ENCODE measurements at regions not wholly inside any gene's neighbourhood (a gene's known extent, or its start where the extent isn't known, plus 50 kb on each side); places are given as distances from the start of the nearest gene placed in this dataset.

DNA sequence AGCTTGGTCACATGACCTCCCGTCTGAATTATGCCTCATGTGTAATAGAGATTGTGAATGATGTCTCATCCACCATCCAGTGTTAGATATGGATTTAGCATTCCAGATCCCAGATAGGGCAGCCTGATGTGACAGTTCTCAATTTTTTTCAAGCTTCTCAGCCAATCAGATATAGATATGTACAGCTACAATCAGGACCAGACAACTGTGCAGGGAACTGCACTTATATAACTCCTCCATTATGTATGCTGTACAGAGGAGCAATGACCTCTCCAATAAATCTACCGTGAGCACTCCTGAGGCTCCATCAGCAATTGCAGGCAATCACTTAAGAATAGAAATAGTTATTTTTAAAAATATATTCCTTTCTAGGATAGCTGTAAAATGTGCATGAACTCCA, 722.8 kb upstream of the SOX9 start:
- H3K4me1 ChIP-seq (ENCODE audit: insufficient read depth), result no peaks in the 10 kb centered on the region
- 42% methylated on average over 2 of the region's 2 CpGs for WGBS
- no peak for DNase-seq (ENCODE audit: extremely low spot score)
- no peak overlapping the region for H3K4me3 ChIP-seq (ENCODE audit: low read depth, low read length)
- no peaks in the 10 kb centered on the region for H3K36me3 ChIP-seq (ENCODE audit: insufficient read depth)
- H3K27ac ChIP-seq (ENCODE audit: low read depth), result no peak overlapping the region

- WGBS, result 13% methylated on average over 4 of the region's 4 CpGs
- H3K4me3 ChIP-seq (ENCODE audit: low read depth, low read length), result no peak overlapping the region
- no peaks in the 10 kb centered on the region for H3K36me3 ChIP-seq (ENCODE audit: insufficient read depth)
- no peak for DNase-seq (ENCODE audit: extremely low spot score)
- H3K27ac ChIP-seq (ENCODE audit: low read depth), result no peak overlapping the region
- H3K4me1 ChIP-seq (ENCODE audit: insufficient read depth), result no peaks in the 10 kb centered on the region
These were observed 722.0 kb upstream of the SOX9 start for GRCh38 chr17:71398800-71399219.

DNA sequence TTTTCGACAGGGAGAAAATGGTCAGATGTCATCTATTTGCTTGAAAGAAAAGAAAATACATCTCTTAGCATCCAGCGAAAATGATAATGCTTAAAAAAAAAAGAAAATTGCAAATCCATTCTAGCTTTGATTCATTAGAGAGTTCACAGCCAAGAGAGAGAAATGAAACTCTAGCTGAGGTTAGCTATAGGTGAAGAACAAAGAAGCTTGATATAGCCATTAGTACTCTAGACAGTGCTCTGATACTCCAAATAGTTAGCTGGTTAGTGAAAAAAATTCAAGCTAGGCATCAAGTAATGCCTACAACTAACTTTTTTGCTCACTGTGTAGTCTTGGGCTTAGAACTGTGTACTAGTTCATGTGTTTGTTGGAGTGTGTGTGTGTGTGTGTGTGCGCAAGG, 721.6 kb upstream of the SOX9 start:
- DNase-seq (ENCODE audit: extremely low spot score), result no peak
- H3K4me3 ChIP-seq (ENCODE audit: low read depth, low read length), result no peak overlapping the region
- H3K4me1 ChIP-seq (ENCODE audit: insufficient read depth), result no peaks in the 10 kb centered on the region
- WGBS, result 16% methylated on average over 3 of the region's 3 CpGs
- no peaks in the 10 kb centered on the region for H3K36me3 ChIP-seq (ENCODE audit: insufficient read depth)
- no peak overlapping the region for H3K27ac ChIP-seq (ENCODE audit: low read depth)

GRCh38 chr17:71399649-71400048, 721.2 kb upstream of the SOX9 start:
- Histone ChIP-seq H3K36me3 (ENCODE audit: insufficient read depth) (no peaks in the 10 kb centered on the region), H3K4me3 (ENCODE audit: low read depth, low read length) (no peak overlapping the region), H3K27ac (ENCODE audit: low read depth) (no peak overlapping the region), H3K4me1 (ENCODE audit: insufficient read depth) (no peaks in the 10 kb centered on the region)
- WGBS, result 37% methylated on average over 1 of the region's 1 CpG
- no peak for DNase-seq (ENCODE audit: extremely low spot score)

DNA sequence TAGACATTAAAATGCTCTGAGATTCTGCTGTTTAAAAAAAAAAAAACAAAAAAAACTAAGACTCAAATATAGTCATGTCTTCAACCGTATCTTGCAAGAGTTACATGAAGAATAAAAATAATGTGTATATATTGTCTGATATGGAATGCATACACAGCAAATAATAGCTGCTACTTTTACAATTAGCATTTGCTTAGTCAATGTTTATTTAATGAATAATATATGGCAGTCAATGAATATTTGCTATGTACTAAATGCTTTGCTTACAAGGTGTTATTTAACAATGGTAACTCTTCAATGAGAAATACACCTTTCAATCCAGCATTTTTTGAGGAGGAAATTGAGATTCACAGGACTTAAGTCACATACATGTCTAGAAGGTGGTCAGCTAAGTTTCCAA, 718.8 kb upstream of the SOX9 start:
- Histone ChIP-seq H3K36me3 (ENCODE audit: insufficient read depth) (no peaks in the 10 kb centered on the region), H3K4me1 (ENCODE audit: insufficient read depth) (no peaks in the 10 kb centered on the region), H3K4me3 (ENCODE audit: low read depth, low read length) (no peak overlapping the region), H3K27ac (ENCODE audit: low read depth) (no peak overlapping the region)
- WGBS, result 91% methylated on average over 1 of the region's 1 CpG
- DNase-seq (ENCODE audit: extremely low spot score), result no peak

- Histone ChIP-seq H3K4me3 (ENCODE audit: low read depth, low read length) (no peak overlapping the region), H3K27ac (ENCODE audit: low read depth) (no peak overlapping the region), H3K4me1 (ENCODE audit: insufficient read depth) (no peaks in the 10 kb centered on the region), H3K36me3 (ENCODE audit: insufficient read depth) (no peaks in the 10 kb centered on the region)
- DNase-seq (ENCODE audit: extremely low spot score), result no peak
- 35% methylated on average over 3 of the region's 3 CpGs for WGBS
These were observed 718.1 kb upstream of the SOX9 start for GRCh38 chr17:71402661-71403141.

DNA sequence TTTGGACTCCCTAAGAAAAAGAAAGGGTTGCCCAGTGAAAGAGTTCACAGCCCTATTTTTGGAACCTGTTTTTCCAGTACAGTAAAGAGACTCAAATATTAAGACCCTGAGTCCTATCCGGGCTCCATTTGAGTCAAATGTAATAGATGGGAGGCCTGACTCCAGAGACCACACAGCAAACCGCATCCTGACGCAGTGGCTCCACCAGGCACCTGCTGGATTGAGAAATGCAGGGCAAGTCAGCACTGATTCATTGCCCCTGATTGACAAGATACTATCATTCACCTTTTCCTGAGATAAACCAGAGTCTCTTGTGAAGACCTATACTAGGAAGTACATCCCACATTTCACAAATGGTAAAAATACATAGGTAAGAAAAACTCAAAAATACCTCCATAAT, 715.7 kb upstream of the SOX9 start:
- DNase-seq (ENCODE audit: extremely low spot score), result no peak
- no peaks in the 10 kb centered on the region for H3K36me3 ChIP-seq (ENCODE audit: insufficient read depth)
- no peaks in the 10 kb centered on the region for H3K4me1 ChIP-seq (ENCODE audit: insufficient read depth)
- no peak overlapping the region for H3K27ac ChIP-seq (ENCODE audit: low read depth)
- no peak overlapping the region for H3K4me3 ChIP-seq (ENCODE audit: low read depth, low read length)
- 86% methylated on average over 3 of the region's 3 CpGs for WGBS

- Histone ChIP-seq H3K27ac (ENCODE audit: low read depth) (no peak overlapping the region), H3K4me3 (ENCODE audit: low read depth, low read length) (no peak overlapping the region), H3K4me1 (ENCODE audit: insufficient read depth) (no peaks in the 10 kb centered on the region), H3K36me3 (ENCODE audit: insufficient read depth) (no peaks in the 10 kb centered on the region)
- no peak for DNase-seq (ENCODE audit: extremely low spot score)
- 70% methylated on average over 9 of the region's 9 CpGs for WGBS
These were observed 712.8 kb upstream of the SOX9 start for GRCh38 chr17:71407981-71408380.

DNA sequence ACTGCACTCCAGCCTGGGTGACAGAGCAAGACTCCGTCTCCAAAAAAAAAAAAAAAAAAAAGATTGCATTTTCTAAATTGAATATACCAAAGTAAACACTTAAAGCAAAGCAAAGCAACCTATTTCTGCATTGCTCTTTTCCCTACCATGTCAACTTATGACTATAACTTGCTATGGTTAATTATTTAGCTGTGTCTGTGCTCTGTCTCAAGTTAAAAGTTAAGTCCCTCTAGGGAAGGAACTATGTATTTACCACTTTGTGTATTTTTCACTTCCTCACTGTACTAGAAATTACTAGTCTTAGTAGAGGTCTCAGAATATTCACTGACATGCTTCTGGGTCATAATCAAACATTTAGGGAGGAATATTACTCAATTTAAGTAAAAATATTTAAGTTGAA, 711.7 kb upstream of the SOX9 start:
- H3K4me1 ChIP-seq (ENCODE audit: insufficient read depth), result no peaks in the 10 kb centered on the region
- H3K27ac ChIP-seq (ENCODE audit: low read depth), result no peak overlapping the region
- no peak overlapping the region for H3K4me3 ChIP-seq (ENCODE audit: low read depth, low read length)
- no peak for DNase-seq (ENCODE audit: extremely low spot score)
- no peaks in the 10 kb centered on the region for H3K36me3 ChIP-seq (ENCODE audit: insufficient read depth)
- 100% methylated on average over 1 of the region's 1 CpG for WGBS

- 87% methylated on average over 4 of the region's 4 CpGs for WGBS
- Histone ChIP-seq H3K4me3 (ENCODE audit: low read depth, low read length) (no peak overlapping the region), H3K4me1 (ENCODE audit: insufficient read depth) (no peaks in the 10 kb centered on the region), H3K27ac (ENCODE audit: low read depth) (no peak overlapping the region), H3K36me3 (ENCODE audit: insufficient read depth) (no peaks in the 10 kb centered on the region)
- no peak for DNase-seq (ENCODE audit: extremely low spot score)
These were observed 711.1 kb upstream of the SOX9 start for GRCh38 chr17:71409712-71410111.

DNA sequence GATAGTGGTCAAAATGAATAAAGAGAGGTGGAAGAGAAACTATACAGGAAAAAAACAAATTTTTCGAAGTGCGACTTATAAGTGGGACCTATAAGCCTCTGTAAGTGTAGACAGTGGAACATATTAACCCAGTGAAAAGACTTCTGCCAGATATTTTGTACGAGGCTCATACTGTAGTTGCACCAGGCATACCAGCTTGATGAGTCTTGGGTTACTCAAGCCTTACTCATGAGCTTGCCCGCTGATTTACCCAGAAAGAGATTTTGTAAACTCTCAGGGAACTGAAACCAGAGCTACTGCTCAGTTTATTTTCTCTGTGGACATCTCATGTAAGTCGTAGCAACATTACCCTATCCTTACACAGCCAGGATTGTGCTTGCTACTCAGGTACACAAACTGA, 708.0 kb upstream of the SOX9 start:
- no peaks in the 10 kb centered on the region for H3K4me1 ChIP-seq (ENCODE audit: insufficient read depth)
- no peak for DNase-seq (ENCODE audit: extremely low spot score)
- no peak overlapping the region for H3K27ac ChIP-seq (ENCODE audit: low read depth)
- no peak overlapping the region for H3K4me3 ChIP-seq (ENCODE audit: low read depth, low read length)
- H3K36me3 ChIP-seq (ENCODE audit: insufficient read depth), result no peaks in the 10 kb centered on the region
- WGBS, result 83% methylated on average over 5 of the region's 5 CpGs

- 92% methylated on average over 2 of the region's 2 CpGs for WGBS
- H3K36me3 ChIP-seq (ENCODE audit: insufficient read depth), result no peaks in the 10 kb centered on the region
- no peak overlapping the region for H3K4me3 ChIP-seq (ENCODE audit: low read depth, low read length)
- no peaks in the 10 kb centered on the region for H3K4me1 ChIP-seq (ENCODE audit: insufficient read depth)
- DNase-seq (ENCODE audit: extremely low spot score), result no peak
- no peak overlapping the region for H3K27ac ChIP-seq (ENCODE audit: low read depth)
These were observed 706.9 kb upstream of the SOX9 start for GRCh38 chr17:71413935-71414334.

DNA sequence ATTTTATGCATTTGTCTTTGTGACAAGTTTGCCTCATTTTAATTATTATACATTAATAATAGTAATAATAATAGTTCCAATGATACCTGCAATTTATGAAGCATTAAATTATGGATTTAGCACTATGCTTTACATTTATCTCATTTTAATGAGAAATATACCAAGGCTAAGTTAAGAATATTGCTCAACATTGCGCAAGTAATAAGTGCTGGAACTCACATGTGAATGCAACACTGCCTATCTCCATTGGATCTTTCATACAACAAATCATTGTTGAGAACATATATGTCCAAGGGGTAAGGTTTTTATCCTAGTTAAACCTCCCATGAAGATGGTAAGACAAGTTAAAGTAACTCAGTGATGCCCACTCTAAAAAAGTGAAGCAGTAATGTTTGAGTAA, 703.7 kb upstream of the SOX9 start:
- H3K4me3 ChIP-seq (ENCODE audit: low read depth, low read length), result no peak overlapping the region
- H3K4me1 ChIP-seq (ENCODE audit: insufficient read depth), result no peaks in the 10 kb centered on the region
- no peak overlapping the region for H3K27ac ChIP-seq (ENCODE audit: low read depth)
- WGBS, result 96% methylated on average over 1 of the region's 1 CpG
- H3K36me3 ChIP-seq (ENCODE audit: insufficient read depth), result no peaks in the 10 kb centered on the region
- no peak for DNase-seq (ENCODE audit: extremely low spot score)

- 72% methylated on average over 1 of the region's 1 CpG for WGBS
- H3K36me3 ChIP-seq (ENCODE audit: insufficient read depth), result no peaks in the 10 kb centered on the region
- no peak for DNase-seq (ENCODE audit: extremely low spot score)
- H3K27ac ChIP-seq (ENCODE audit: low read depth), result no peak overlapping the region
- no peak overlapping the region for H3K4me3 ChIP-seq (ENCODE audit: low read depth, low read length)
- no peaks in the 10 kb centered on the region for H3K4me1 ChIP-seq (ENCODE audit: insufficient read depth)
These were observed 697.9 kb upstream of the SOX9 start for GRCh38 chr17:71422968-71423367.

GRCh38 chr17:71423871-71424546, 696.8 kb upstream of the SOX9 start:
- Histone ChIP-seq H3K36me3 (ENCODE audit: insufficient read depth) (no peaks in the 10 kb centered on the region), H3K4me3 (ENCODE audit: low read depth, low read length) (no peak overlapping the region), H3K27ac (ENCODE audit: low read depth) (no peak overlapping the region), H3K4me1 (ENCODE audit: insufficient read depth) (no peaks in the 10 kb centered on the region)
- WGBS, result 68% methylated on average over 5 of the region's 5 CpGs
- no peak for DNase-seq (ENCODE audit: extremely low spot score)

Data from urinary bladder (tissue), 3 donors.